ENCODE measurements at regions not wholly inside any gene's neighbourhood (a gene's known extent, or its start where the extent isn't known, plus 50 kb on each side); places are given as distances from the start of the nearest gene placed in this dataset.

DNA sequence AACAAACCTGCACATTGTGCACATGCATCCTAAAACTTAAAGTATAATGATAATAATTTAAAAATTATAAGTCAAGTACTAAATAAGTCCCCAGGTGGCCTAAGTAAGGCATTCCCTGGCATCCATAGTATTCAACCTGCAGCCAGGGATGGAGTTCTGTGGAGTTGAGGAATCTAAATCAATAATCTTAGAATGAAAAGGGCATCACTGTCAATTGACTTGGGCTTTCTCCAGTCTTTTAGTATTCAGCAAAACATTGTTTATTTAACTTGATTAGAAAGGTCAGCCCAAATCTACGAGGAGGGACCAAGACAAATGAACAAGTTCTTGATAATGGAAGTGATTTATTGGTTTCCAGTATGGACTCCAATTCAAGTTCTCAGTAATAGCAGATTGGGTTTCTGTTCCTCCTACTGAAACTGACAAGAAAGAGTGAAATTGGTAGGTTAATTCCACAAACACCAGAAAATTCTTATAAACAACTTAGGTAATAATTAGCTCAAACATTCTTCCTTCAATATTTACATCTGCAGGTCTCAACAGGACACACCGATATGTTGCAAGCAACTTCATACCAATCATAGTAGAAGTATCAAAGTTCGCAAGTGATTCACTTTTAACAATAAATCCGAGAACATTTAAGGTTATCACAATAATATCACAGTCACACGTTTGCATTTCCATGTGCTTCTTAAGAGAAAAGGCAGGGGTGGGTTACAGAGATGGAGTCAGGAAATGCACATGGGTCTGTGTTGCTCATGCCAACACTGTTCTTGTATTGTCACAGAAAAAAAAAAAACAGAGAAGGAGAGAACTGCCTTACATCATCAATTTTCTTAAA is 51.7 kb upstream of the EHBP1 start:
- Histone ChIP-seq H3K79me1 (ENCODE audit: low read depth in 1 of 2, low read length in 2 of 2) (no peaks in the 10 kb centered on the region), H3K9me3 (ENCODE audit: control insufficient read depth, insufficient read depth, low read length) (no peaks in the 10 kb centered on the region), H4K5ac (ENCODE audit: low read depth, low read length) (no peak overlapping the region; the same call in 1 of the 2 replicates), H3K4me1 (ENCODE audit: control insufficient read depth, insufficient read depth, low read length) (no peaks in the 10 kb centered on the region), H4K91ac (ENCODE audit: insufficient read depth, low read depth, low read length) (no peak overlapping the region), H3K27me3 (ENCODE audit: control insufficient read depth, insufficient read depth, low read length) (no peaks in the 10 kb centered on the region), H3K4ac (ENCODE audit: low read depth, low read length) (no peak overlapping the region), H2BK15ac (ENCODE audit: low read depth, low read length) (no peak overlapping the region), H3K23ac (ENCODE audit: low read depth, low read length) (no peak overlapping the region), H3K27ac (ENCODE audit: insufficient read depth, low read length) (no peak overlapping the region), H3K56ac (ENCODE audit: extremely low read depth, insufficient read depth, low read length) (no peak overlapping the region), H2BK120ac (ENCODE audit: low read depth, low read length) (no peak overlapping the region), H3K9me1 (ENCODE audit: insufficient read depth, low read length) (no peaks in the 10 kb centered on the region), H2AFZ (replicated peaks; ENCODE audit: low read length, poor library complexity) (no peak overlapping the region), H2BK5ac (ENCODE audit: low read depth, low read length, poor library complexity, severe bottlenecking) (no peak overlapping the region), H3K4me2 (ENCODE audit: low read depth, low read length) (no peak overlapping the region), H2AK5ac (ENCODE audit: low read depth, low read length) (no peak overlapping the region), H3K9ac (ENCODE audit: low read depth, low read length) (no peak overlapping the region), H2AK9ac (replicated peaks; ENCODE audit: low read depth, low read length, poor library complexity) (no peak overlapping the region), H4K8ac (ENCODE audit: low read depth in 2 of 2, low read length in 2 of 2) (no peak overlapping the region), H3K18ac (ENCODE audit: low read depth, low read length) (peak overlapping the region; percentile 33; the same call in 1 of the 2 replicates), H3K14ac (replicated peaks; ENCODE audit: low read depth, low read length) (no peak overlapping the region), H2BK20ac (ENCODE audit: low read depth, low read length) (no peak overlapping the region), H3K4me3 (ENCODE audit: insufficient read depth, low read depth, low read length) (no peak overlapping the region), H3K36me3 (ENCODE audit: control insufficient read depth, insufficient read depth, low read length) (no peaks in the 10 kb centered on the region), H4K20me1 (ENCODE audit: insufficient read depth, low read length) (no peaks in the 10 kb centered on the region)
- DNase-seq (peak; percentile 11), ATAC-seq (ENCODE audit: low read depth) (no peak)
- POLR2A ChIA-PET (ENCODE audit: unreplicated experiment): no interaction called here
- CTCF ChIA-PET: no interaction called here
- dilution Hi-C loops (cut with HindIII; ENCODE audit: low sequenced_read_pairs, unreplicated experiment): no loop called here
- in situ Hi-C loops (cut with MboI; ENCODE audit: low sequenced_read_pairs): no loop called here
- intact Hi-C loops (cut with micrococcal nuclease): no loop called here
- no TSS peak for BruUV-seq (replicated peaks)
- WGBS, 2 experiments (ENCODE audit: extremely low coverage in 2 of 2, insufficient read length in 1 of 2): no CpG with 5 or more reads among the region's 5 CpGs
- TF ChIP-seq, protein P1, sequence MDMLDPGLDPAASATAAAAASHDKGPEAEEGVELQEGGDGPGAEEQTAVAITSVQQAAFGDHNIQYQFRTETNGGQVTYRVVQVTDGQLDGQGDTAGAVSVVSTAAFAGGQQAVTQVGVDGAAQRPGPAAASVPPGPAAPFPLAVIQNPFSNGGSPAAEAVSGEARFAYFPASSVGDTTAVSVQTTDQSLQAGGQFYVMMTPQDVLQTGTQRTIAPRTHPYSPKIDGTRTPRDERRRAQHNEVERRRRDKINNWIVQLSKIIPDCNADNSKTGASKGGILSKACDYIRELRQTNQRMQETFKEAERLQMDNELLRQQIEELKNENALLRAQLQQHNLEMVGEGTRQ (IDR thresholded peaks at IDR 0.05; ENCODE audit: low read depth, low read length): no peak
- TF ChIP-seq CHD1 (IDR thresholded peaks at IDR 0.05; ENCODE audit: low read depth, low read length) (no peak), MAFK (IDR thresholded peaks at IDR 0.05; ENCODE audit: low read depth, low read length) (no peak), SMC3 (IDR thresholded peaks at IDR 0.05; ENCODE audit: low read depth, low read length) (no peak), RCOR1 (IDR thresholded peaks at IDR 0.05; ENCODE audit: insufficient replicate concordance, low read length) (no peak), MAZ (IDR thresholded peaks at IDR 0.05; ENCODE audit: borderline replicate concordance, low read depth, low read length) (no peak), RFX5 (IDR thresholded peaks at IDR 0.05; ENCODE audit: low read depth, low read length) (no peak)
- TF ChIP-seq, protein P2, sequence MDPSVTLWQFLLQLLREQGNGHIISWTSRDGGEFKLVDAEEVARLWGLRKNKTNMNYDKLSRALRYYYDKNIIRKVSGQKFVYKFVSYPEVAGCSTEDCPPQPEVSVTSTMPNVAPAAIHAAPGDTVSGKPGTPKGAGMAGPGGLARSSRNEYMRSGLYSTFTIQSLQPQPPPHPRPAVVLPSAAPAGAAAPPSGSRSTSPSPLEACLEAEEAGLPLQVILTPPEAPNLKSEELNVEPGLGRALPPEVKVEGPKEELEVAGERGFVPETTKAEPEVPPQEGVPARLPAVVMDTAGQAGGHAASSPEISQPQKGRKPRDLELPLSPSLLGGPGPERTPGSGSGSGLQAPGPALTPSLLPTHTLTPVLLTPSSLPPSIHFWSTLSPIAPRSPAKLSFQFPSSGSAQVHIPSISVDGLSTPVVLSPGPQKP (IDR thresholded peaks at IDR 0.05; ENCODE audit: borderline replicate concordance, low read depth, low read length): no peak

Data from IMR-90 (cell line).